SK-N-MC (cell line): ENCODE measurements at regions not wholly inside any gene's neighbourhood (a gene's known extent, or its start where the extent isn't known, plus 50 kb on each side); places are given as distances from the start of the nearest gene placed in this dataset.

Experiments
- DNase-seq: peaks from one replicate; pipeline ENCODE4 v3.0.0-alpha.2; 2011; ENCODE audit warnings: low read depth, low spot score
- H3K27ac ChIP-seq: fragments of 200-600 bp; sonication (generic); 2 replicates; pipeline ENCODE4 v1.5.1; 2016; ENCODE audit warnings: mixed run types
- H3K36me3 ChIP-seq: fragments of 200-600 bp; sonication (generic); 2 replicates; pipeline ENCODE4 v1.6.1; 2017; ENCODE audit warnings: antibody characterized with exemption, low read length, mixed read lengths; ENCODE audit not compliant: insufficient read depth
- H3K4me3 ChIP-seq: fragments of 200-600 bp; sonication (generic); 2 replicates; pipeline ENCODE4 v1.5.1; 2016
- H3K9ac ChIP-seq: fragments of 200-600 bp; sonication (generic); 2 replicates; pipeline ENCODE4 v1.8.0; 2017; ENCODE audit warnings: mixed run types, mixed read lengths; ENCODE audit not compliant: insufficient read length
- H3K9me3 ChIP-seq: fragments of 200-600 bp; sonication (generic); 2 replicates; pipeline ENCODE4 v1.6.1; 2017; ENCODE audit warnings: low read depth, mild to moderate bottlenecking, antibody characterized with exemption, low read length, moderate library complexity, mixed read lengths
- EZH2 ChIP-seq: fragments of 200-600 bp; sonication (generic); IDR thresholded peaks from one replicate; pipeline ENCODE4 v1.6.1; 2017; ENCODE audit warnings: antibody characterized with exemption
- FOXP2 ChIP-seq: optimal IDR thresholded peaks from 2 replicates; pipeline ENCODE3; 2011; ENCODE audit warnings: mild to moderate bottlenecking, moderate library complexity; ENCODE audit not compliant: insufficient read depth; ENCODE audit errors: extremely low read length, control extremely low read depth
- POLR2AphosphoS5 ChIP-seq: IDR thresholded peaks from 2 replicates; pipeline ENCODE4 v1.6.1; 2012; ENCODE audit warnings: mild to moderate bottlenecking, low read depth, low read length, borderline replicate concordance

DNA sequence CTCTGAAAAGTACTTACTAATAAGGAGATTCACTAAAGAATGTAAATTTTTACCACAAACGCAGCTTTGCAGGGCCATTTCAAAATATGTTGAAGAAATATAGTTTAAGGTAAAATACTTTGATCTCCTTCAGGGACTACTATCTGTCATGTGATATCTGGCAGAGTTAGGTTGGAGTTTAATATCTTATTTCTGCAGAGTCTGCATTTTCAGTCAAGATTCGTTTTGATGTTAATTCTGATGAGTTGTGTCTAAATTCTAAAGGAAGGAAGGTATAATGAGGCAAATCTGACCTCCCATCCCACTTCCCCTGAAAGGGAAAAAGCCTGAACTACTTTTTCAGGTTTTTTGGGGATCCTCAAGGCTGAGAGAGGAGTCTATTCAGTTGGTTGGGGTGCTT, 123.9 kb upstream of the TECRL start:
- no peak overlapping the region for H3K9ac ChIP-seq
- no peaks in the 10 kb centered on the region for H3K9me3 ChIP-seq
- no peak overlapping the region for H3K4me3 ChIP-seq
- no peaks in the 10 kb centered on the region for H3K36me3 ChIP-seq
- TF ChIP-seq POLR2AphosphoS5 (no peak), EZH2 (no peak), FOXP2 (no peak)
- H3K27ac ChIP-seq, result no peak overlapping the region
- no peak for DNase-seq

DNA sequence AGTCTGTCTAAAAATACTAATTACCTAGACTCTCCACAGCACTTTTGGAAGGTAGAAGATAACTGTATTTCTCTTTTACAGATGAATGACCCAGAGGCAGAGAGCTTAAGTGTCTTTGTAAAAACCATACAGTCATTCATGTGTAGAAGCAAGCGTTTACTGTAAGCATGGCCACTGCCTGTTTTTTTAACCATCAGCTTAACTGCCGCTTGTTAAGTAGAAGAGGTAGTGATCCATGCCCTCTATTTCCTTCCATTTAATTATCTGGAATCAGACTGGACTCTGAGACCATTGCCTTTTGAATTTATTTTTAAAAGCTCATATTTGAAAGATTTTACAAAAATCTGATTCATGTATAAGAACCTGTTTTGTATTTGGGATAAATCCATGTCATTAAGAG, 111.2 kb upstream of the TECRL start:
- Histone ChIP-seq H3K27ac (no peak overlapping the region), H3K9ac (no peak overlapping the region), H3K36me3 (no peaks in the 10 kb centered on the region), H3K9me3 (no peaks in the 10 kb centered on the region), H3K4me3 (no peak overlapping the region)
- TF ChIP-seq POLR2AphosphoS5 (no peak), EZH2 (no peak)
- no peak for DNase-seq

DNA sequence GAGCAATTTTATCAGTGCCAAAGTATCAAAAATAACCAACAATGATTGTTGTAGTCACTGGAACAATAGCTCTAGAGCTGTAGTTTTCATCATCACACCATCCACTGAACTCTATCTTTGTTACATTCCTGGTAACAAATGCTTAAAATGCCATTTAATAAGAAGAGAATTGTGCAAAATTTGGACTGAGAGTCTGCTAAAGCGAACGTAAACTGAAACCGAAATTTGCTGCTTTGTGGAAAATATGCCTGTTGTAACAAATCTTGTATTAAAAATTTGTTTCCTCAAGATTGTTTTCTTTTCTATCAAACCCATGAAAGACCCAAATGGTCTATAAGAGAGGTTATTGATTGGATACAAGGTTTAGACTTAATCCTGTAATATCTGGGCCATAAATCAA, 109.3 kb upstream of the TECRL start:
- TF ChIP-seq EZH2 (no peak), POLR2AphosphoS5 (no peak)
- no peaks in the 10 kb centered on the region for H3K9me3 ChIP-seq
- H3K27ac ChIP-seq, result no peak overlapping the region
- DNase-seq, result no peak
- no peaks in the 10 kb centered on the region for H3K36me3 ChIP-seq
- H3K4me3 ChIP-seq, result no peak overlapping the region
- H3K9ac ChIP-seq, result no peak overlapping the region

DNA sequence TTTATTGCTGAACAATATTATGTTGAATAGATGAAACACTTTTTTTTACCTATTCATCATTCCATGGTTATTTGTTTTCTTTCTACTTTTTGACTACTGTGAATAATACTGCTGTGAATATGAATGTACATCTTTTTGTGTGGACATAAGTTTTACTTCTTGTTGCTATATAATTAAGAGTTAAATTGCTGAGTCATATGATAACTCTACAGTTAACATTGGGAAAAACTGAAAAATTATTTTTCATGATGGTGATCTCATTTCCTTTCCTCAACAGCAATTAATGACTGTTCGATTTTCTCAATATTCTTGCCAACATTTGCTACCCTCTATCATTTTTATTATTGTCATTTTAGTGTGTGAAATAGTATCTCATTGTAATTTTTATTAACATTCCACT, 106.9 kb upstream of the TECRL start:
- no peak for TF ChIP-seq EZH2
- no peak for TF ChIP-seq POLR2AphosphoS5
- no peak for TF ChIP-seq FOXP2
- Histone ChIP-seq H3K27ac (no peak overlapping the region), H3K9me3 (no peaks in the 10 kb centered on the region), H3K9ac (no peak overlapping the region), H3K4me3 (no peak overlapping the region), H3K36me3 (no peaks in the 10 kb centered on the region)
- DNase-seq, result no peak

DNA sequence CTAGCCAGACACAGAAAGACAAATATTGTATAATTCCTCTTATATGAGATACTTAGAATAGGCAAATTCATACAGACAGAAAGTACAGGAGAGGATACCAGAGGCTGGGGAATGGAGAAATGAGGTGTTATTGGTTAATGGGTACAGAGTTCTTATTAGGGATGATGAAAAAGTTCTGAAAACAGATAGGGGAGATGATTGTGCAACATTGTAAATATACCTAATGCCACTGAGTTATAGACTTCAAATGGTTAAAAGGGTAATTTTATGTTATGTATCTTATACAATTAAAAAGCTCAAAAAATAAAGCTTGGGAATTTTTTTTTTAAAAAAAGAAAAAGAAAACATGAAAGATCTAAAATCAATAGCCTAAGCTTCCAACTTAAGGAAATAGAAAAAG, 98.8 kb upstream of the TECRL start:
- Histone ChIP-seq H3K9me3 (no peaks in the 10 kb centered on the region), H3K27ac (no peak overlapping the region), H3K4me3 (no peak overlapping the region), H3K36me3 (no peaks in the 10 kb centered on the region), H3K9ac (no peak overlapping the region)
- TF ChIP-seq FOXP2 (no peak), POLR2AphosphoS5 (no peak), EZH2 (no peak)
- DNase-seq, result no peak

DNA sequence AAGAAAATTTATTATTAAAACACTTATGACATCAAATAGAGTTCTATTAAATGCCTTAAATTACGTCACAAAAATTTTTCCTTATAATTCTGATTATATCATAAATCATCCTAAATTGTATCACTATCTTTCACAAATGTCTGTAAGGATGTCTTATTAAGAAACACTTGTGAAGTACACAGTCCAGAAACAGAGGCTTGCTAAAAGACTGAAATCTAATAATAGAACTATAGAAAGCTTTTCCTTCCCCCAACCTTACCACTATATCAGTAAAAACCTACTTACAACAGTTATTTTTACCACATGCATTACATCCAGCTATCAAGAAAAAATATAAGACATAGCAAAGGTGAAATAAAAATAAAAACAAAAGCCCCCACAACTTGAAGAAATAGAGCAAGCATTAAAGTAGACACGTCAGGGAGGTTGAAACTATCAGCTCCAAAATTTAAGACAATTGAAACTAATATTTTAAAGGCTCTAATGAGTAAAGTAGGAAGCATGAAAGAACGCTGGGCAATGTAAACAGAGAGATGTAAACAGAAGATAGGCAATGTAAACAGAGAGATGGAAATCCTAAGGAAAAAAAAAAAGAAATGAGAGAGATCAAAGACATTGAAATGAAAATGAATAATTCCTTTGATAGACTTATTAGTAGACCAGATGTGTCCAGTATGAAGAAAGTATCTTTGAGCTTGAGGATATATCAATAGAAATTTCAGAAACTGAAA, 94.9 kb upstream of the TECRL start:
- no peak overlapping the region for H3K4me3 ChIP-seq
- no peak overlapping the region for H3K9ac ChIP-seq
- H3K27ac ChIP-seq, result no peak overlapping the region
- no peak for DNase-seq
- no peaks in the 10 kb centered on the region for H3K9me3 ChIP-seq
- no peaks in the 10 kb centered on the region for H3K36me3 ChIP-seq
- no peak for TF ChIP-seq POLR2AphosphoS5
- TF ChIP-seq EZH2, result no peak
- TF ChIP-seq FOXP2, result no peak

DNA sequence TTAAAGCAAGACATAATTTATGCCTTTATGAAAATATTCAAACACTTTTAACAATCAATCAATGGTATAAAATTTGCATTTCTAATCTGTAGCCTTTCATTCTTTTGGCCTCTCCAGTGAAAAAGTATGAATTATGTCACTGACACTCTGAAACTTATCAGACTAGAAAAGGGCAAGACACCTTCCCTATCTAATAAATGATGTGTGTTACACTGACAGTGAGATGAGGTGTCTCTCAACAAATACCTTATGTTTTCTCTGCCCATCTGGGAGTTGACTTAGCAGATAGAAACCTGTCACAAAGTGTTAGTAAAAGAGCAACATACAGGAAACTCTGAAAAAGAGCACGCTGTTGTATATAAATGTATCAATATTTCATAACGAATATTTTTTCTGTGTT, 94.2 kb upstream of the TECRL start:
- Histone ChIP-seq H3K9me3 (no peaks in the 10 kb centered on the region), H3K36me3 (no peaks in the 10 kb centered on the region), H3K27ac (no peak overlapping the region), H3K9ac (no peak overlapping the region), H3K4me3 (no peak overlapping the region)
- no peak for DNase-seq
- TF ChIP-seq POLR2AphosphoS5 (no peak), EZH2 (no peak), FOXP2 (no peak)

DNA sequence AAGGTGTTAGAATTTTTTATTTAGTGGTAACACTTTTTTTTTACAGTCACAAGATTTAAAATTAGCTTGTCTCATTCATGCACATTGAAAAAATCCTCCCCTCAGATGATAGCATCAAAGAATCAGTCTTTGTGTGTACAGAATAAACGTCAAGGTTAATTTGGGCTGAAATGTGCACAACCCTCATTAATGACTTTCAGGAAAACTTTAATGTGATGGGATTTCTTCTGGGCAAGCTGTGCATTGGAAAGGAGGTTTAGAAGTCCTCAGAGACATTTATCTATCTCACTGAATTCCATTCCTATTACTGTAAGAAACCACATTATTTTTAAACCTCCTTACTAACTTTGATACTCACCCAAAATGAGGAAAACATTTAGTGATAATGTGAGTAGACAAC, 88.2 kb upstream of the TECRL start:
- TF ChIP-seq POLR2AphosphoS5, result no peak
- TF ChIP-seq FOXP2, result no peak
- TF ChIP-seq EZH2, result no peak
- Histone ChIP-seq H3K36me3 (no peaks in the 10 kb centered on the region), H3K9ac (no peak overlapping the region), H3K9me3 (no peaks in the 10 kb centered on the region), H3K27ac (no peak overlapping the region), H3K4me3 (no peak overlapping the region)
- no peak for DNase-seq

DNA sequence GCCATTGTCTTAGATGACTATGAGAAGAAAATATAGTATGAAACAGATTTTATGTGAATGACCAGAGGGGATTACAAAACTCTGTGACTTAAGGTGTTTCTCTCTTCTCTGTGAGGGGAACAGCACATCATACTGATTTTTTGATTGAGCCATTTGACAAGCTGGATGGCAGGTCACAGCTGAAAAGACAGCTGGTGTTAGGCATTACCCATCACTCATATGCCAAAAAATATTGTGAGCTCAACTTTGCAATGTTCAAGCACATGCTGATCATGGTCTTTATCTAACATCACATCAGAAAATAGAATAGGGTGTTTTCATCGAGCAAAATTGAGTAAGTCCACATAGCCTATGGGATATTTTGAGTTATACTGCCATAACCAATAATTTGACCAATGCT, 86.7 kb upstream of the TECRL start:
- Histone ChIP-seq H3K4me3 (no peak overlapping the region), H3K27ac (no peak overlapping the region), H3K9me3 (no peaks in the 10 kb centered on the region), H3K9ac (no peak overlapping the region), H3K36me3 (no peaks in the 10 kb centered on the region)
- TF ChIP-seq POLR2AphosphoS5, result no peak
- TF ChIP-seq FOXP2, result no peak
- no peak for TF ChIP-seq EZH2
- no peak for DNase-seq
